ENCODE measurements at regions not wholly inside any gene's neighbourhood (a gene's known extent, or its start where the extent isn't known, plus 50 kb on each side); places are given as distances from the start of the nearest gene placed in this dataset.

DNA sequence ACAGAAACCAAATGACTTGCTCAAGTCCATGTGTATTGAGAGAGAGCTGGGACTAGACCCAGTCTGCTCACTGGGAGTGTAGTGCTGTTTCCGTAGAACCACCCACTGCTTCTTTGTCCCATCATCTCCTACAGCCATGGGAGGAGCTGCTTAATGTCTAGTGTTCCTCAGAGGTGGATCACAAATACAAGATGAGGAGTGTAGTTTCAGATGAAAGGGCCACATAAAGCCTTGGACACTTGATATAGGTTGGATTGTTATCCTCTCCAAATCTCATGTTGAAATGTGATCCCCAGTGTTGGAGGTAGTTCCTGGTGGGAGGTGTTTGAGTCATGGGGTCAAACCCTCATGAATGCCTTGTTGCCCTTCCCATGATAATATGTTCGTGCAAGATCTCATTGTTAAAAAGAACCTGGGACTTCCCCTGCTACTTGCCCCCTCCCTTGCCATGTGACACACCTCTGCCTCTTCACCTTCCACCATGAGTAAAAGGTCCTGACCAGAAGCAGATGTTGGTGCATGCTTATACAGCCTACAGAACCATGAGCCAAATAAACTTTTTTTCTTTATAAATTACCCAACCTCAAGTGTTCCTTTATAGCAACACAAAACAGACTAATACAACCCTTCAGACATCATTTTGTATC lies 127.5 kb upstream of the DNAH14 start:
- TF ChIP-seq ZNF70 (CRISPR knock-in tag; IDR thresholded peaks at IDR 0.05), result no peak
- no peak for TF ChIP-seq ARNTL (CRISPR knock-in tag; IDR thresholded peaks at IDR 0.05; ENCODE audit: borderline replicate concordance, low read depth)
- TF ChIP-seq, protein P1, sequence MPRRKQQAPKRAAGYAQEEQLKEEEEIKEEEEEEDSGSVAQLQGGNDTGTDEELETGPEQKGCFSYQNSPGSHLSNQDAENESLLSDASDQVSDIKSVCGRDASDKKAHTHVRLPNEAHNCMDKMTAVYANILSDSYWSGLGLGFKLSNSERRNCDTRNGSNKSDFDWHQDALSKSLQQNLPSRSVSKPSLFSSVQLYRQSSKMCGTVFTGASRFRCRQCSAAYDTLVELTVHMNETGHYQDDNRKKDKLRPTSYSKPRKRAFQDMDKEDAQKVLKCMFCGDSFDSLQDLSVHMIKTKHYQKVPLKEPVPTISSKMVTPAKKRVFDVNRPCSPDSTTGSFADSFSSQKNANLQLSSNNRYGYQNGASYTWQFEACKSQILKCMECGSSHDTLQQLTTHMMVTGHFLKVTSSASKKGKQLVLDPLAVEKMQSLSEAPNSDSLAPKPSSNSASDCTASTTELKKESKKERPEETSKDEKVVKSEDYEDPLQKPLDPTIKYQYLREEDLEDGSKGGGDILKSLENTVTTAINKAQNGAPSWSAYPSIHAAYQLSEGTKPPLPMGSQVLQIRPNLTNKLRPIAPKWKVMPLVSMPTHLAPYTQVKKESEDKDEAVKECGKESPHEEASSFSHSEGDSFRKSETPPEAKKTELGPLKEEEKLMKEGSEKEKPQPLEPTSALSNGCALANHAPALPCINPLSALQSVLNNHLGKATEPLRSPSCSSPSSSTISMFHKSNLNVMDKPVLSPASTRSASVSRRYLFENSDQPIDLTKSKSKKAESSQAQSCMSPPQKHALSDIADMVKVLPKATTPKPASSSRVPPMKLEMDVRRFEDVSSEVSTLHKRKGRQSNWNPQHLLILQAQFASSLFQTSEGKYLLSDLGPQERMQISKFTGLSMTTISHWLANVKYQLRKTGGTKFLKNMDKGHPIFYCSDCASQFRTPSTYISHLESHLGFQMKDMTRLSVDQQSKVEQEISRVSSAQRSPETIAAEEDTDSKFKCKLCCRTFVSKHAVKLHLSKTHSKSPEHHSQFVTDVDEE (CRISPR knock-in tag; IDR thresholded peaks at IDR 0.05), result no peak
- TF ChIP-seq, protein P2, sequence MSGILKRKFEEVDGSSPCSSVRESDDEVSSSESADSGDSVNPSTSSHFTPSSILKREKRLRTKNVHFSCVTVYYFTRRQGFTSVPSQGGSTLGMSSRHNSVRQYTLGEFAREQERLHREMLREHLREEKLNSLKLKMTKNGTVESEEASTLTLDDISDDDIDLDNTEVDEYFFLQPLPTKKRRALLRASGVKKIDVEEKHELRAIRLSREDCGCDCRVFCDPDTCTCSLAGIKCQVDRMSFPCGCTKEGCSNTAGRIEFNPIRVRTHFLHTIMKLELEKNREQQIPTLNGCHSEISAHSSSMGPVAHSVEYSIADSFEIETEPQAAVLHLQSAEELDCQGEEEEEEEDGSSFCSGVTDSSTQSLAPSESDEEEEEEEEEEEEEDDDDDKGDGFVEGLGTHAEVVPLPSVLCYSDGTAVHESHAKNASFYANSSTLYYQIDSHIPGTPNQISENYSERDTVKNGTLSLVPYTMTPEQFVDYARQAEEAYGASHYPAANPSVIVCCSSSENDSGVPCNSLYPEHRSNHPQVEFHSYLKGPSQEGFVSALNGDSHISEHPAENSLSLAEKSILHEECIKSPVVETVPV (CRISPR knock-in tag; IDR thresholded peaks at IDR 0.05), result no peak
- no peak for TF ChIP-seq ZNF565 (CRISPR knock-in tag; conservative IDR thresholded peaks at IDR 0.05; ENCODE audit: low read depth)
- TF ChIP-seq, protein P3, sequence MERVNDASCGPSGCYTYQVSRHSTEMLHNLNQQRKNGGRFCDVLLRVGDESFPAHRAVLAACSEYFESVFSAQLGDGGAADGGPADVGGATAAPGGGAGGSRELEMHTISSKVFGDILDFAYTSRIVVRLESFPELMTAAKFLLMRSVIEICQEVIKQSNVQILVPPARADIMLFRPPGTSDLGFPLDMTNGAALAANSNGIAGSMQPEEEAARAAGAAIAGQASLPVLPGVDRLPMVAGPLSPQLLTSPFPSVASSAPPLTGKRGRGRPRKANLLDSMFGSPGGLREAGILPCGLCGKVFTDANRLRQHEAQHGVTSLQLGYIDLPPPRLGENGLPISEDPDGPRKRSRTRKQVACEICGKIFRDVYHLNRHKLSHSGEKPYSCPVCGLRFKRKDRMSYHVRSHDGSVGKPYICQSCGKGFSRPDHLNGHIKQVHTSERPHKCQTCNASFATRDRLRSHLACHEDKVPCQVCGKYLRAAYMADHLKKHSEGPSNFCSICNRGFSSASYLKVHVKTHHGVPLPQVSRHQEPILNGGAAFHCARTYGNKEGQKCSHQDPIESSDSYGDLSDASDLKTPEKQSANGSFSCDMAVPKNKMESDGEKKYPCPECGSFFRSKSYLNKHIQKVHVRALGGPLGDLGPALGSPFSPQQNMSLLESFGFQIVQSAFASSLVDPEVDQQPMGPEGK (CRISPR knock-in tag; IDR thresholded peaks at IDR 0.05; ENCODE audit: borderline replicate concordance), result no peak
- no peak for TF ChIP-seq BACH2 (CRISPR knock-in tag; IDR thresholded peaks at IDR 0.05; ENCODE audit: borderline replicate concordance)
- no peak for TF ChIP-seq TCF4 (CRISPR knock-in tag; IDR thresholded peaks at IDR 0.05; ENCODE audit: borderline replicate concordance)
- TF ChIP-seq PPARA (CRISPR knock-in tag; IDR thresholded peaks at IDR 0.05; ENCODE audit: borderline replicate concordance), result no peak
- TF ChIP-seq, protein P4, sequence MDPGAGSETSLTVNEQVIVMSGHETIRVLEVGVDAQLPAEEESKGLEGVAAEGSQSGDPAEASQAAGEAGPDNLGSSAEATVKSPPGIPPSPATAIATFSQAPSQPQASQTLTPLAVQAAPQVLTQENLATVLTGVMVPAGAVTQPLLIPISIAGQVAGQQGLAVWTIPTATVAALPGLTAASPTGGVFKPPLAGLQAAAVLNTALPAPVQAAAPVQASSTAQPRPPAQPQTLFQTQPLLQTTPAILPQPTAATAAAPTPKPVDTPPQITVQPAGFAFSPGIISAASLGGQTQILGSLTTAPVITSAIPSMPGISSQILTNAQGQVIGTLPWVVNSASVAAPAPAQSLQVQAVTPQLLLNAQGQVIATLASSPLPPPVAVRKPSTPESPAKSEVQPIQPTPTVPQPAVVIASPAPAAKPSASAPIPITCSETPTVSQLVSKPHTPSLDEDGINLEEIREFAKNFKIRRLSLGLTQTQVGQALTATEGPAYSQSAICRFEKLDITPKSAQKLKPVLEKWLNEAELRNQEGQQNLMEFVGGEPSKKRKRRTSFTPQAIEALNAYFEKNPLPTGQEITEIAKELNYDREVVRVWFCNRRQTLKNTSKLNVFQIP (CRISPR knock-in tag; IDR thresholded peaks at IDR 0.05; ENCODE audit: borderline replicate concordance, low read depth), result no peak
- no peak for TF ChIP-seq OSR1 (CRISPR knock-in tag; IDR thresholded peaks at IDR 0.05)
- no peak for TF ChIP-seq RARB (CRISPR knock-in tag; IDR thresholded peaks at IDR 0.05)
- no peak for TF ChIP-seq ISL1 (CRISPR knock-in tag; IDR thresholded peaks at IDR 0.05)
